ENCODE measurements at regions not wholly inside any gene's neighbourhood (a gene's known extent, or its start where the extent isn't known, plus 50 kb on each side); places are given as distances from the start of the nearest gene placed in this dataset.
"Not testable (repeated sequence)": the region's sequence is repeated elsewhere in the genome, so short reads cannot be mapped to it uniquely, and the experiment has no call there.

DNA sequence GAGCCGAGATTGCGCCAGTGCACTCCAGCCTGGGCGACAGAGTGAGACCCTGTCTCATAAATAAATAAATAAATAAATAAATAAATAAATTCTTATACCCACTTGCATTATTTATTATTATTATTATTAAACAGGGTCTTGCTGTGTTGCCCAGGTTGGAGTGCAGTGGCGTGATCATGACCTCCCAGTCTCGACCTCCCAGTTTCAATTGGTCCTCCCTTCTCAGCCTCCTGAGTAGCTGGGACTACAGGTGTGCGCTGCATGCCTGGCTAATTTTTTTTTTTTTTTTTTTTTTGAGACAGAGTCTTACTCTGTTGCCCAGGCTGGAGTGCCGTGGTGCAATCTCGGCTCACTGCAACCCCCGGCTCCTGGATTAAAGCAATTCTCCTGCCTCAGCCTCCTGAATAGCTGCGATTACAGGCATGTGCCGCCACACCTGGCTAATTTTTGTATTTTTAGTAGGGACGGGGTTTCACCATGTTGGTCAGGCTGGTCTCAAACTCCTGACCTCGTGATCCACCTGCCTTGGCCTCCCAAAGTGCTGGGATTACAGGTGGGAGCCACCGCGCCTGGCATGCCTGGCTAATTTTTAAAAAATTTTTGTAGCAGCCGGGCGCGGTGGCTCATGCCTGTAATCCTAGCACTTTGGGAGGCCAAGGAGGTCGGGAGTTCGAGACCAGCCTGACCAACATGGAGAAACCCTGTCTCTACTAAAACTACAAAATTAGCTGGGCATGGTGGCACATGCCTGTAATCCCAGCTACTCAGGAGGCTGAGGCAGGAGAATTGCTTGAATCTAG lies 150.2 kb downstream of the SEC14L1 start:
- not testable (repeated sequence) for DNase-seq

GRCh38 chr17:77291591-77292386 lies 151.0 kb downstream of the SEC14L1 start:
- no peak for DNase-seq

- no peak for DNase-seq
These were observed 154.0 kb downstream of the SEC14L1 start for GRCh38 chr17:77294761-77295160.

DNA sequence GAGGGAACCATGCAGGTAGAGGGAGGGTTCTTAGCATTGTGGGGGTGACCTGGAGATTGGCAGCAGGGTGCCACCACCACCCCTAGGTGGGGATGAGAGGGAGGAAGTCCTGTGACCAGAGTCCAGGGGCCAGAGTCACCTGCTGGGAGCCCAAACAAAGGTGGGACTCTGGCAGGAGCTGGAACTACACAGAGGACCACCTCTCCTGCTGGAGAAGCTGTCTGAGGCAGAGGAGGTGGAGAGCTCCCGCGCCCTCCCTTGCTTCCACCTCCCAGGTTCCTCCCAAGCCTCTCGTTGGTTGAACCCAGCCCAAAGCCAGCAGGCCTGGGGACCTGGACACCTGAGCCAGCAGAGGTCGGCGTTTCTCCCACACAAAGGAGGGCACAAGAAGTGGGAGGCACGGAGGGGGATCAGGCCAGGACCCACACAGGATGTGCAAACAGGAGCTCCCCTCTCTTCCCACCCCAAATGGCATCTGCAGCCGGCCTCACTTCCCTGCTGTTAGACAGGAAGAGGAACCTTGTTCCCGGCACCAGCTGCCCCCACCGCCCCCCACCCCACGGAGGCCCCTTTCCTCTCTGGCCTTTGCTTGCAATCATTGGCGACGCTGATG lies 154.6 kb downstream of the SEC14L1 start:
- DNase-seq = no peak

DNA sequence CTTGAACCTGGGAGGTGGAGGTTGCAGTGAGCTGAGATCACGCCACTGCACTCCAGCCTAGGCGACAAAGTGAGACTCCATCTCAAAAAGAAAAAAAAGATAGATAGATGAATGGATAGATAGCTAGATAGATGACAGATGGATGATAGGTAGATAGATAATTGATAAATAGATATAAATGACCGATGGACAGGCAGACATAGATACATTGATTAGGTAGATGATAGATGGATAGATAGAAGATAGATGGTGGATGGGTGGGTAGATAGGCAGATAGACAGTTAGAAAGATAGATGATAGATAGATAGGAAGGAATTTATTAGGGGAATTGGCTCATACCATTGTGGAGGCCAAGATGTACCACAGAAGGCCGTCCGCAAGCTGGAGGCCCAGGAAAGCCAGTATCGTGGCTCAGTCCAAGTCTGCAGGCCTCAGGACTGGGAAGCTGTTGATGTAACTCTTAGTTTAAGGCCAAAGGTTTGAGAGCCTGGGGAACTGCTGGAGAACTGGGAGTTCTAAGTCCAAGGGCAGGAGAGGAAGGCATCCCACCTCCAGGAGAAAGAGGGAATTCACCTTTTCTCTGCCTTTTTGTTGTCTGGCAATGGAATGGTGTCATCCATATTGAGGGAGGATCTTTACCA lies 156.1 kb downstream of the SEC14L1 start:
- DNase-seq = no peak

GRCh38 chr17:77297693-77298666 lies 157.2 kb downstream of the SEC14L1 start:
- DNase-seq = no peak

- DNase-seq = no peak
These were observed 158.0 kb downstream of the SEC14L1 start for GRCh38 chr17:77298811-77299210.

- no peak for DNase-seq
These were observed 158.7 kb downstream of the SEC14L1 start for GRCh38 chr17:77299256-77300015.

DNA sequence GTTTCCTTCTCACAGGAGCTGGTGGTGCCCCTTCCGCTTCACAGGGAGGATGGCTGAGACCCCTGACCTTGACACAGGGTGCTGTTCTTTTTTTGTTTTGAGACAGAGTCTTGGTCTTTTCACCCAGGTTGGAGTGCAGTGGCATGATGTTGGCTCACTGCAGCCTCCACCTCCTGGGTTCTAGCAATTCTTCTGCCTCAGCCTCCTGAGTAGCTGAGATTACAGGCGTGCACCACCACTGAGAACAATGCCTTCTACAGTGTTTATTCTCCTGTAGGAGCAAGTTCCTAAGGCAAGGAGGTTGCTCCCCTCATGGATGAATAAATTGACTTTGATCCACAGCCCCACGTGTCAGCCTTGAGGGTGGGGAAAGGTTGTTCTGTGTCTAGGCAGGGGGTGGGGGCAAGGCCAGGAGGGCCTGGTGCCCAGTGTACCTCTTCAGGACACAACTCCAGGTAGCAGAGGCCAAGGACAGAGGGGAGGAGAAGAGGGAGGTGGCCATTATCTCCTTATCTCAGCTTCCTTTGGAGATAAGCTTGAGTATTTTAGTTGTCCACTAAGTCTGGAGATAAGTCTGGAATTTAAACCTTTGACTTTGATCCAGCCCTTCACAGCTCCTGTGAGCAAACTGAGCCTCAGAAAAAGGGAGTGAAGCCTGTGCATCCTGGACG lies 159.4 kb downstream of the SEC14L1 start:
- no peak for DNase-seq

DNA sequence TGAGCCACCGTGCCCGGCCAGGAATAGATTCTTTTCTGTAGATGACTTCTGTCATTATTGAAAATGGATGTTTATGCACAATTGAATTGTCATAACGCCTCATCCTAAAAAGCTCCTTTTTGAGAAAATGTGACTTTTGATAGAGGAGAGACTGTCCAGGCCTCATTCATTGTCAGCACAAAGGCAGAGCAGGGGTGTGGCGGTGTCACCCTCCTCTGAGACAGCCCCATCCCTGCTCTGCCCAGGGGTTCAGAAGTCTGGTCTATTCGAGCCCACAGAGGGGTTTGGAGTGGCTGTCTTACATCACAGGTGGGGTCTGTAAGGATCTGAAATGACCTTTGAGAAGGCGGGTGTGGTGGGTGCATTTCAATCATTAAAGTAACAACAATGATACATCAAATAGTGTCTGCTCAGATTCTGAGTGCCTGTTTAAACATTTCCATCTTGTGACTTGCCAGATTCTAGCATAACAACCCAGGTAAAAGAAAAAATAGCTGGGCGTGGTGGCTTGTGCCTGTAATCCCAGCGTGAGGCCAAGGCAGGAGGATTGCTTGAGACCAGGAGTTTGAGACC lies 161.0 kb downstream of the SEC14L1 start:
- DNase-seq = no peak

DNA sequence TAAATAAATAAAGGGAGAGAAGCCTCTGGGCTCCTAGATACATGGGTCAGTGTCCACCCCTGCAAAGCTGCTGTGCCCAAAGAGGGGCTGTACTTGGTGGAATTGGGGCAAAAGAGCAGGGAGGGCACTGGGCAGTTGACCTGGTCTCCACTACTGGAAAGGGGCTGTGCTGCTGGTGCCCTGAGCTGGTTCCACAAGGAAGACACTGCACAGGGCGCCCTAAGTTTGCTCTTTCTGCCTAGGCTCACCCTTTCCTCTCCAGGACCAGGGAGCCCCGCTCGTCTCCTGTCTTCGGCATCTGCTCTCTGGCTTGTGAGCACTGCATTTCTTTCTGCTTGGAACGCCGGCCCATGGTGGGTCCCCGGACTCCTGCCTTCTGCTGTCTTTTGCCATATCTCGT lies 161.9 kb downstream of the SEC14L1 start:
- DNase-seq = no peak

DNA sequence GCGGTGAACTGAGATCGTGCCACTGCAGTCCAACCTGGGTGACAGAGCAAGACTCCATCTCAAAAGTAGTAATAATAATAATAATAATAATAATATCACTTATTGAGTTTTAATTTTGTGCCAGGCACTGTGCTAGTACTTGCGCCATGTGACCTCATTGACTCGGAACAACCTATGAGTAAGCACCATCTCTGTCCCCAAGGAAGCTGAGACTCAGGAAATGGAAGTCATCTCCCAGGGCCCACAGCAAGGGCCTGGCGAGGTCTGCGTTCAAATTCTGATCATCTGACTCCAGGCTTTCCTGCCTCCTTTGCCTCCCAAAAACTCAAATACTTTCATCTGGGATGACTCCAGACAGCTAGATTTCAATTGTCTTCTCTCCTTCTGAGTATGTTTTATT lies 162.9 kb downstream of the SEC14L1 start:
- no peak for DNase-seq

- DNase-seq = no peak
These were observed 163.4 kb downstream of the SEC14L1 start for GRCh38 chr17:77304051-77304745.

GRCh38 chr17:77304746-77305473 lies 164.1 kb downstream of the SEC14L1 start:
- DNase-seq = no peak

DNA sequence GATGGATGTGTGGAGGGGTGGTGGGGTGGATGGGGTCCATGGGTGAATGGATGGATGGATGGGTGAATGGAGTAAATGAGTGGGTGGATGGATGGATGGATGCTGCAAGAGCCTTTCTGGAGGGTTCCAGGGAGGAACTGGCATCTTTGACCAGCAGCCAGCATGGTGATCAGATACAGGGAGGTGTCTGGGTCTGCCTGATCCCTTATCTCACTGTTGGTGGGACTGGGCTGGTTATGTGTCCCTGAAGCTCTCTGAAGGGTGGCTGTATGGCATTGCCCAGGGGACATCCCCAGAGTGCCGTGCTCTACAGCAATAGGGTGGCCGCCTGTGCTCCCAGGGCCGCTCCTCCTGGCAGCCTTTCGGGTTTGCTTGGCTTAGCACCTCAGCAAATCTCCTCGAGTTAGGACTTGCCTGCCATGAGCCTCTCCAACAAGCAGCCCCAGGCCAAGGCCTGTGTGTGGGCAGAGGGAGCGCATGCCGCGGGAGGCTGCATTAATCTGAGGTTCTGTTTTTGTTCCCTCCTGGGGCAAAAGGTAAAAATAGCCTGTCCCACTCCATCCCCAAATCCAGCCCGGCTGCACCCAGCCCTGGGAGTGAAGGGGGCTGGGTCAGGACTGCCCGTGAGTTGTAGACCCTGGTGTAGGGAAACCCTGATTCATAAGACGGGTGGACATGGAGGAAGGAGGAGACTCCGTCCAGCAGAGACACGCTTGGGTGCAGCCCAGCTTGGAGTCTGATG lies 165.4 kb downstream of the SEC14L1 start:
- DNase-seq = no peak

GRCh38 chr17:77306790-77307478 lies 166.2 kb downstream of the SEC14L1 start:
- no peak for DNase-seq

- no peak for DNase-seq
These were observed 166.9 kb downstream of the SEC14L1 start for GRCh38 chr17:77307479-77308198.
